ENCODE measurements at regions not wholly inside any gene's neighbourhood (a gene's known extent, or its start where the extent isn't known, plus 50 kb on each side); places are given as distances from the start of the nearest gene placed in this dataset.

DNA sequence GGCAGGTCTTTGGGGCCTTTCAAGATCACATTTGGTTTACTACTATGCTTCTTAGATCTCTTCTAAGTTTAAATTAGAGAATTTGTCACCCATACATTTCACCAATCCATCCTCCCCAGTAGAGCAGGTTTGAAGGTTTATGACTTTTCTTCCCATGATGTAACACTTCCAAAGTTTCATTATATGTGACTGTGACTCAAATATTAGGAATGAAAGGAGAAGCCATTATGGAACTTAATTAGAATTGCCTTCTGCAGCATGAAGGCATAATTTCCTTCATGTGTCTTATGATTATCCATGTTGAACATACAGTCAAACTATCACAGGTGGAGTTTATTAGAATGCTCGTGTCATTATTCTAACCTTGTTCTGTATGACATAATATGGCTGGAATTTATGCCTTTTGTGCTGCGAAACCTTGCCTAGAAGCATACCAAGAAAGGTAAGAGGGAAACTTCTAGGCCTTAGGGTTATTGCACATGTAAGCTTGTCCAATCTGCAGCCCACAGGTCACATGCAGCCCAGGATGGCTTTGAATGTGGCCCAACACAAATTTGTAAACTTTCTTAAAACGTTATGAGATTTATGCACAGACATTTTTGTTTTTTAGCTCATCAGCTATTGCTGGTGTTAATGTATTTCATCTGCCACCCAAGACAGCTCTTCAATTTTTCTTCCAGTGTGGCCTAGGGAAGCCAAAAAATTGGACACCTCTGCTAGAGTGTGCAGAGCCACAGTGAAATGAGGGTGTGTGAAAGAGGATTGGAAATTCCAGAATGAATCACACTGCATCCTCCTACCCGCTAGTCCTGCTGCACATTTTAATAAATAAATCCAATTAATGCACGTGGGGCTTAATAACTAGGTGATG is 133.6 kb downstream of the TMEM26 start:
- intact Hi-C loops (cut with micrococcal nuclease; ENCODE audit: unreplicated experiment) (no loop called here), in situ Hi-C loops (cut with HindIII; ENCODE audit: extremely low pct_ligation_motif_present, low pct_unique_long_range_greater_than_20kb) (no loop called here)
- no peaks in the 10 kb centered on the region; a peak in 1 of 5 replicates for H3K27me3 ChIP-seq (ENCODE audit: control insufficient read depth in 1 of 2, insufficient read depth in 2 of 2, low read length in 2 of 2)
- H3K4me2 ChIP-seq (ENCODE audit: low read depth, low read length): no peak overlapping the region
- 1% methylated on average over 5 of the region's 5 CpGs for WGBS (ENCODE audit: low lambda C conversion rate)
- no peaks in the 10 kb centered on the region for H3K9me3 ChIP-seq (ENCODE audit: low read length)
- ATAC-seq (no peak), DNase-seq (ENCODE audit: low spot score) (no peak), FAIRE-seq (no peak)
- no peak overlapping the region for H3K9ac ChIP-seq (ENCODE audit: insufficient read depth, low read depth, low read length)
- CTCF ChIA-PET (ENCODE audit: low intra/inter-chr PET ratio, low total read pairs): no interaction called here
- no peaks in the 10 kb centered on the region for H4K20me1 ChIP-seq (ENCODE audit: insufficient read depth, low read length)
- POLR2A ChIA-PET: no interaction called here
- no peaks in the 10 kb centered on the region for H3K79me2 ChIP-seq (ENCODE audit: insufficient read depth, low read length)
- no peak overlapping the region for H2AFZ ChIP-seq (ENCODE audit: low read length)
- TF ChIP-seq, protein P1, sequence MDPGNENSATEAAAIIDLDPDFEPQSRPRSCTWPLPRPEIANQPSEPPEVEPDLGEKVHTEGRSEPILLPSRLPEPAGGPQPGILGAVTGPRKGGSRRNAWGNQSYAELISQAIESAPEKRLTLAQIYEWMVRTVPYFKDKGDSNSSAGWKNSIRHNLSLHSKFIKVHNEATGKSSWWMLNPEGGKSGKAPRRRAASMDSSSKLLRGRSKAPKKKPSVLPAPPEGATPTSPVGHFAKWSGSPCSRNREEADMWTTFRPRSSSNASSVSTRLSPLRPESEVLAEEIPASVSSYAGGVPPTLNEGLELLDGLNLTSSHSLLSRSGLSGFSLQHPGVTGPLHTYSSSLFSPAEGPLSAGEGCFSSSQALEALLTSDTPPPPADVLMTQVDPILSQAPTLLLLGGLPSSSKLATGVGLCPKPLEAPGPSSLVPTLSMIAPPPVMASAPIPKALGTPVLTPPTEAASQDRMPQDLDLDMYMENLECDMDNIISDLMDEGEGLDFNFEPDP (CRISPR knock-in tag; conservative IDR thresholded peaks at IDR 0.05): no peak
- TF ChIP-seq, protein P2, sequence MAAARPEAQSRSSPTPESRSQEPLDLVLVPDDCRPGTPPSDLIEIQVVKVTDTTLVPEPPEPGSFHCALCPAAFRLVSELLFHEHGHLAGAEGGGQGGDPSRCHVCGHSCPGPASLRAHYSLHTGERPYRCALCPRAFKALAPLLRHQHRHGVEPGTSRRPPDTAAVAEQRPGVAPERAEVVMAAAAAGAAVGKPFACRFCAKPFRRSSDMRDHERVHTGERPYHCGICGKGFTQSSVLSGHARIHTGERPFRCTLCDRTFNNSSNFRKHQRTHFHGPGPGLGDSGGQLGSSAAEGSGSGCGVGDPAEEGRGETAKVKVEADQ (CRISPR knock-in tag; IDR thresholded peaks at IDR 0.05; ENCODE audit: borderline replicate concordance): no peak
- H3K4me1 ChIP-seq (ENCODE audit: insufficient read depth, low read length): no peaks in the 10 kb centered on the region
- H3K36me3 ChIP-seq (replicated peaks in 1 of 2; ENCODE audit: control insufficient read depth in 1 of 2, insufficient read depth in 2 of 2, low read length in 2 of 2): no peaks in the 10 kb centered on the region
- H3K4me3 ChIP-seq (replicated peaks in 1 of 3; ENCODE audit: insufficient read depth in 1 of 3, low read depth in 2 of 3, low read length in 3 of 3): no peak overlapping the region
- H3K27ac ChIP-seq (ENCODE audit: extremely low read length, insufficient read depth, low read length): no peak overlapping the region
- no TSS peak for BruUV-seq (replicated peaks)

DNA sequence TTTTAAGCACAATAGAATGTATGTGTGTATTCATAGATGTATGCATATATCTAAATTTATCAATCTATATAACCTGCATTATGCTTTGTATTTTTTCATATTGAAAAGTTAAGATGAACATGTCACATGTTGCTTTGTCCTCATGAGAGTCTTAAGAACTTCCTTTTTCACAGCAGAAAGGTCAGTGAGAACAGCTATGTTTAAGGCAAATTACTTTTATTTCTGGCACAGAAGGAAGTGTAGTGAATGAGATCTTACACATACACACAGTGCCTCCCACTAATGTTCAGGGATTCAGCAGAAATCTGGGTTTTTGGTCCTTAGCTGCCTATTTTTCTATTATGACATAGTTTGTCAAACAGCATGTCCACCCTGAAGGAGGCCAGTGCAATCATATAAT is 134.8 kb downstream of the TMEM26 start:
- in situ Hi-C loops (cut with HindIII; ENCODE audit: extremely low pct_ligation_motif_present, low pct_unique_long_range_greater_than_20kb): no loop called here
- H2AFZ ChIP-seq (ENCODE audit: low read length): no peak overlapping the region
- no peak overlapping the region for H3K27ac ChIP-seq (ENCODE audit: extremely low read length, insufficient read depth, low read length)
- no peaks in the 10 kb centered on the region for H4K20me1 ChIP-seq (ENCODE audit: insufficient read depth, low read length)
- H3K9me3 ChIP-seq (ENCODE audit: low read length): no peaks in the 10 kb centered on the region
- H3K4me3 ChIP-seq (replicated peaks in 1 of 3; ENCODE audit: insufficient read depth in 1 of 3, low read depth in 2 of 3, low read length in 3 of 3): no peak overlapping the region
- intact Hi-C loops (cut with micrococcal nuclease; ENCODE audit: unreplicated experiment): no loop called here
- FAIRE-seq (no peak), ATAC-seq (no peak), DNase-seq (ENCODE audit: low spot score) (no peak)
- no peaks in the 10 kb centered on the region; a peak in 1 of 5 replicates for H3K27me3 ChIP-seq (ENCODE audit: control insufficient read depth in 1 of 2, insufficient read depth in 2 of 2, low read length in 2 of 2)
- no peak overlapping the region for H3K9ac ChIP-seq (ENCODE audit: insufficient read depth, low read depth, low read length)
- no TSS peak for BruUV-seq (replicated peaks)
- no peaks in the 10 kb centered on the region for H3K4me1 ChIP-seq (ENCODE audit: insufficient read depth, low read length)
- H3K79me2 ChIP-seq (ENCODE audit: insufficient read depth, low read length): no peaks in the 10 kb centered on the region
- no peak overlapping the region for H3K4me2 ChIP-seq (ENCODE audit: low read depth, low read length)
- TF ChIP-seq ZNF382 (CRISPR knock-in tag; IDR thresholded peaks at IDR 0.05; ENCODE audit: borderline replicate concordance) (no peak), SRSF1 (optimal IDR thresholded peaks at IDR 0.05; ENCODE audit: low read depth, low read length) (no peak), HNRNPL (IDR thresholded peaks at IDR 0.05; ENCODE audit: low read depth, low read length) (no peak)
- POLR2A ChIA-PET: no interaction called here
- no peaks in the 10 kb centered on the region for H3K36me3 ChIP-seq (replicated peaks in 1 of 2; ENCODE audit: control insufficient read depth in 1 of 2, insufficient read depth in 2 of 2, low read length in 2 of 2)
- CTCF ChIA-PET (ENCODE audit: low intra/inter-chr PET ratio, low total read pairs): no interaction called here
